ENCODE measurements at regions not wholly inside any gene's neighbourhood (a gene's known extent, or its start where the extent isn't known, plus 50 kb on each side); places are given as distances from the start of the nearest gene placed in this dataset.
"Not testable (repeated sequence)": the region's sequence is repeated elsewhere in the genome, so short reads cannot be mapped to it uniquely, and the experiment has no call there.

DNA sequence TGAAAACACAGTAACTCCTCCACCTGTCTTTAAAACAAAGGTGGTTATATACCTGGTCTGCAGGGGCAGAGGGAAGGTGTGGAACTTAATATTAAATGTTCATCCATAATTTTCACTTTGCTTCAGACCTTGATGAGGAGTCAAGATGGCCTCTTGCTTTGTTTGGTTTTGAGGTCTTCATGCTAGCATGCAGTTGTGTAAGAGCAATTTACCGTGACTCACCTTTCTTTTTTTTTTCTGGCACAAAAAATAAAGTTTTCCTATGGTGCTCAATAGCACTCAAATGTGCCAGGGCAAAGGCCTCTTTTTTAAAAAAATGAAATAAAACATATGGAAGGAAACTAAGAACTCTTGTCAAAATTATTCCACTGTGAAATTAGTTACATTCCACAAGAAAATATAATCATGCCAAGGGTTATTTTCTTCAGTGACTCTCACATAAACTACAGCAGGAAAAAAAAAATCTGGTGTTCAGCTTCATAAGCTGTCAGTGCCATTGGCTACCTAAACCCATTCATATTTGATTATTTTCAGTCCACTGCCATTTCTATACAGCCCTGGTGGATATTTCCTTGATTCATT, 128.2 kb downstream of the SLC7A11 start:
- peaks cover 15% of the 10 kb centered on the region for H3K4me1 ChIP-seq (ENCODE audit: control insufficient read depth, insufficient read depth, low read length, unreplicated experiment)
- peak overlapping the region; percentile 61 for H2AFZ ChIP-seq (ENCODE audit: low read length, unreplicated experiment)
- H3K27me3 ChIP-seq (ENCODE audit: insufficient read depth, low read length): no peaks in the 10 kb centered on the region
- H3K4me3 ChIP-seq (ENCODE audit: low read depth, low read length): no peak overlapping the region
- H3K36me3 ChIP-seq (ENCODE audit: insufficient read depth, low read length): no peaks in the 10 kb centered on the region
- H3K79me2 ChIP-seq (ENCODE audit: control insufficient read depth, insufficient read depth, low read length, unreplicated experiment): no peaks in the 10 kb centered on the region
- no peak overlapping the region for H3K27ac ChIP-seq (ENCODE audit: low read depth, low read length)

DNA sequence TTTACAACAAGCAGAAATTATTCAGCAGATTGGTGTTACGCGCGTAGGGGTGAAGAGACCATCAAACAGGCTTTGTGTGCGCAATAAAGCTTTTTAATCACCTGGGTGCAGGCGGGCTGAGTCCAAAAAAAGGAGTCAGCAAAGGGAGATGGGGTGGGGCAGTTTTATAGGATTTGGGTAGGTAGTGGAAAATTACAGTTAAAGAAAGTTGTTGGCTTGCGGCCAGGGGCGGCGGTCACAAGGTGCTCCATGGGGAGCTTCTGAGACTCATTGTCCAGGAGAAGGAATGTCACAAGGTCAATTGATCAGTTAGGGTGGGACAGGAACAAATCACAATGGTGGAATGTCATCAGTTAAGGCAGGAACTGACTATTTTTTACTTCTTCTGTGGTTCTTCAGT, 129.3 kb downstream of the SLC7A11 start:
- H3K36me3 ChIP-seq (ENCODE audit: insufficient read depth, low read length); H3K4me3 ChIP-seq (ENCODE audit: low read depth, low read length); H3K27me3 ChIP-seq (ENCODE audit: insufficient read depth, low read length); H2AFZ ChIP-seq (ENCODE audit: low read length, unreplicated experiment); H3K79me2 ChIP-seq (ENCODE audit: control insufficient read depth, insufficient read depth, low read length, unreplicated experiment); H3K27ac ChIP-seq (ENCODE audit: low read depth, low read length): not testable (repeated sequence)
- H3K4me1 ChIP-seq (ENCODE audit: control insufficient read depth, insufficient read depth, low read length, unreplicated experiment): peaks cover 15% of the 10 kb centered on the region

DNA sequence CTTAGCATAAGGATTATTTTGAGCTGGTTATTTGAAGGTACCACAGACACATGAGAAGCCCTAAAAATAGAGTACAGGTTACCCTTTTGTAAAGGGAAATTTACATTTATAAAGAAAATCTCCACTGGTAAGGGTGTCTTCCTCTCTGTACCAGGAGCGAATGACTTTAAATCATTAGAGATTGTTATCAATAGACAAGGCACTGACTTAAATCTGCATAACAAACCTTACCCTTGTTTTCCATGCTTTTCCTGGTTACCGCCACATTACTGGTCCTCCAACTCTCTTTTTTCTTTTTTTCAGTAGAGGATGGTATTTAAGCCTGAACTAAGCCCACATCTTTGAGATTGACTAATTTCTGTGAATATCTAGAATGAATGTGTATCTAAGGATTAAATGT, 129.8 kb downstream of the SLC7A11 start:
- Histone ChIP-seq H3K79me2 (ENCODE audit: control insufficient read depth, insufficient read depth, low read length, unreplicated experiment) (no peaks in the 10 kb centered on the region), H3K4me3 (ENCODE audit: low read depth, low read length) (no peak overlapping the region), H3K36me3 (ENCODE audit: insufficient read depth, low read length) (no peaks in the 10 kb centered on the region), H3K27ac (ENCODE audit: low read depth, low read length) (no peak overlapping the region), H2AFZ (ENCODE audit: low read length, unreplicated experiment) (no peak overlapping the region), H3K27me3 (ENCODE audit: insufficient read depth, low read length) (no peaks in the 10 kb centered on the region), H3K4me1 (ENCODE audit: control insufficient read depth, insufficient read depth, low read length, unreplicated experiment) (peaks cover 15% of the 10 kb centered on the region)

GRCh38 chr4:138111462-138112000, 130.6 kb downstream of the SLC7A11 start:
- H3K36me3 ChIP-seq (ENCODE audit: insufficient read depth, low read length): no peaks in the 10 kb centered on the region
- peak overlapping the region; percentile 32 for H3K27ac ChIP-seq (ENCODE audit: low read depth, low read length)
- H2AFZ ChIP-seq (ENCODE audit: low read length, unreplicated experiment): no peak overlapping the region
- no peaks in the 10 kb centered on the region for H3K27me3 ChIP-seq (ENCODE audit: insufficient read depth, low read length)
- no peaks in the 10 kb centered on the region for H3K79me2 ChIP-seq (ENCODE audit: control insufficient read depth, insufficient read depth, low read length, unreplicated experiment)
- H3K4me1 ChIP-seq (ENCODE audit: control insufficient read depth, insufficient read depth, low read length, unreplicated experiment): peaks cover 15% of the 10 kb centered on the region
- no peak overlapping the region for H3K4me3 ChIP-seq (ENCODE audit: low read depth, low read length)

DNA sequence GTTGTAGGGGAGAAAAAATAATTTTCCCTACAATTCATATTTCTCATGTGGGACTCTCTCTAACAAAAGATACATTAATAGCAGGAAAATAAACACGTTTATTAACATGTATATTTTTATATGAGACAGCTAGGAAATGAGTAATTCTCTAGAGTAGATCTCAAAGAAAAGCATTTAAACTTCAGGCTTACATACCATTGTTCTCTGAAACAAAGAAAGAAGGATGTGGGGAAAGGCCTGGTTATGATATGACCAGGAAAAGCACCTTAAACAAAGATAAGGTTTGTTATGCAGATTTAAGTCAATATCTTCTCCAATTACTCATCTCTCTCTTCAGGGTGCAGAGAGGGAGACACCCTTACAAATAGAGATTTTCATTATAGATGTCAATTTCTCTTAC, 131.3 kb downstream of the SLC7A11 start:
- peak overlapping the region; percentile 32 for H3K27ac ChIP-seq (ENCODE audit: low read depth, low read length)
- no peak overlapping the region for H2AFZ ChIP-seq (ENCODE audit: low read length, unreplicated experiment)
- H3K36me3 ChIP-seq (ENCODE audit: insufficient read depth, low read length): no peaks in the 10 kb centered on the region
- no peaks in the 10 kb centered on the region for H3K27me3 ChIP-seq (ENCODE audit: insufficient read depth, low read length)
- no peaks in the 10 kb centered on the region for H3K79me2 ChIP-seq (ENCODE audit: control insufficient read depth, insufficient read depth, low read length, unreplicated experiment)
- H3K4me1 ChIP-seq (ENCODE audit: control insufficient read depth, insufficient read depth, low read length, unreplicated experiment): peaks cover 15% of the 10 kb centered on the region
- no peak overlapping the region for H3K4me3 ChIP-seq (ENCODE audit: low read depth, low read length)

- Histone ChIP-seq H3K79me2 (ENCODE audit: control insufficient read depth, insufficient read depth, low read length, unreplicated experiment) (no peaks in the 10 kb centered on the region), H3K4me1 (ENCODE audit: control insufficient read depth, insufficient read depth, low read length, unreplicated experiment) (peaks cover 9% of the 10 kb centered on the region), H3K4me3 (ENCODE audit: low read depth, low read length) (no peak overlapping the region)
Observed at GRCh38 chr4:138107023-138107422, 135.1 kb downstream of the SLC7A11 start.

DNA sequence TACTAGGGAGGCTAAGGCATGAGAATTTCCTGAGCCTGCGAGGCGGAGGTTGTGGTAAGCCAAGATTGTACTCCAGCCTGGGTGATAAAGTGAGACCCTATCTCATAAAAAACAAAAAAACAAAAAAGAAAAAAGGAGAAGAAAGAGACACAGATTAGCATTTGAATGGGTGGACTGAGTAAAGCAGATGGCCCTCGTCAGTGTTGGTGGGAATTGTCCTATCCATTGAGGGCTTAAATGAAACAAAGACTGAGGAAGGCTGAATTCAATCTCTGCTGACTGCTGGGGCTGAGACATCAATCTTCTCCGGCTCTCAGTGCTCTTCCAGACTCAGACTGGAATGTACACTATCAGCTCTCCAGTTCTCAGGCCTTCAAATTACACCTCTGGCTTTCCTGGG, 136.8 kb downstream of the SLC7A11 start:
- Histone ChIP-seq H3K4me1 (ENCODE audit: control insufficient read depth, insufficient read depth, low read length, unreplicated experiment) (no peaks in the 10 kb centered on the region), H3K36me3 (ENCODE audit: insufficient read depth, low read length) (no peaks in the 10 kb centered on the region), H2AFZ (ENCODE audit: low read length, unreplicated experiment) (no peak overlapping the region), H3K79me2 (ENCODE audit: control insufficient read depth, insufficient read depth, low read length, unreplicated experiment) (no peaks in the 10 kb centered on the region), H3K27ac (ENCODE audit: low read depth, low read length) (no peak overlapping the region), H3K4me3 (ENCODE audit: low read depth, low read length) (no peak overlapping the region), H3K27me3 (ENCODE audit: insufficient read depth, low read length) (no peaks in the 10 kb centered on the region)

More at GRCh38 chr4:138107023-138107422, 135.1 kb downstream of the SLC7A11 start:
- no peak overlapping the region for H2AFZ ChIP-seq (ENCODE audit: low read length, unreplicated experiment)
- no peak overlapping the region for H3K27ac ChIP-seq (ENCODE audit: low read depth, low read length)
- no peaks in the 10 kb centered on the region for H3K27me3 ChIP-seq (ENCODE audit: insufficient read depth, low read length)
- H3K36me3 ChIP-seq (ENCODE audit: insufficient read depth, low read length): no peaks in the 10 kb centered on the region

GRCh38 chr4:138104284-138104680, 137.9 kb downstream of the SLC7A11 start:
- Histone ChIP-seq H2AFZ (ENCODE audit: low read length, unreplicated experiment) (peak overlapping the region; percentile 33), H3K4me3 (ENCODE audit: low read depth, low read length) (no peak overlapping the region), H3K4me1 (ENCODE audit: control insufficient read depth, insufficient read depth, low read length, unreplicated experiment) (no peaks in the 10 kb centered on the region), H3K36me3 (ENCODE audit: insufficient read depth, low read length) (no peaks in the 10 kb centered on the region), H3K79me2 (ENCODE audit: control insufficient read depth, insufficient read depth, low read length, unreplicated experiment) (no peaks in the 10 kb centered on the region), H3K27me3 (ENCODE audit: insufficient read depth, low read length) (no peaks in the 10 kb centered on the region), H3K27ac (ENCODE audit: low read depth, low read length) (no peak overlapping the region)

DNA sequence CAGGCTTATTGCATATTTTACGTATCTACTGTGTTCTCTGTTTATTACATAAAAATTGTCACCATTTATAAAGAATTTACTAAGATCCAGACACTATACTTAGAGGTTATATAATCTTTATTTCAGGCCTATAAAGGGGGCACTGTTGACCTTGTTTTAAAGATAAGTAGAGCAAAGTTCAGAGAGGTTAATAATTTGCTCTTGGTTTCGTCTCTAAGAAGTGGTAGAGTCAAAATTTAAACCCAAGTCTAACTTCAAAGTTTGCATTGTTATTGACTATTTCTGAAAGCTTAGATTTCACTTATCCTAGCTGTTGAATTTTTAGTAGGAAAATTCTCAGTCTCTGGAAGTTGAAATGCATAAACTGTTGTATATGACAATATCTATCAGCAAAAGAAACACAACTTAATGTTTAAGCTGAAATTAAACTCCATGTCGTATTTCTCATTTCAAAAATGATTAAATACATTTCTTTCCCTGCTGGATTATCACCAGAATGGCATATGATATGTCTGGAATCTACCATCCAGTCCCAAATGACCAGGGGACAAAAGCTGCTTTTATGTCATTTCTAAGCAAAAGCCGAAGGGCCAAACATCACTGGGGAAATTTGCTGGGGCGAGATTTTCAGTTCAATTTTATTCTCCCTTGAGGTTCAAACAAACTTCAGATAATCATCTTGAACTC, 138.4 kb downstream of the SLC7A11 start:
- H3K4me1 ChIP-seq (ENCODE audit: control insufficient read depth, insufficient read depth, low read length, unreplicated experiment): no peaks in the 10 kb centered on the region
- no peak overlapping the region for H3K27ac ChIP-seq (ENCODE audit: low read depth, low read length)
- H3K27me3 ChIP-seq (ENCODE audit: insufficient read depth, low read length): no peaks in the 10 kb centered on the region
- no peaks in the 10 kb centered on the region for H3K79me2 ChIP-seq (ENCODE audit: control insufficient read depth, insufficient read depth, low read length, unreplicated experiment)
- no peak overlapping the region for H2AFZ ChIP-seq (ENCODE audit: low read length, unreplicated experiment)
- no peaks in the 10 kb centered on the region for H3K36me3 ChIP-seq (ENCODE audit: insufficient read depth, low read length)
- H3K4me3 ChIP-seq (ENCODE audit: low read depth, low read length): no peak overlapping the region

GRCh38 chr4:138099385-138099784, 142.8 kb downstream of the SLC7A11 start:
- Histone ChIP-seq H3K27ac (ENCODE audit: low read depth, low read length) (no peak overlapping the region), H3K79me2 (ENCODE audit: control insufficient read depth, insufficient read depth, low read length, unreplicated experiment) (no peaks in the 10 kb centered on the region), H3K4me3 (ENCODE audit: low read depth, low read length) (no peak overlapping the region), H2AFZ (ENCODE audit: low read length, unreplicated experiment) (no peak overlapping the region), H3K4me1 (ENCODE audit: control insufficient read depth, insufficient read depth, low read length, unreplicated experiment) (no peaks in the 10 kb centered on the region), H3K36me3 (ENCODE audit: insufficient read depth, low read length) (no peaks in the 10 kb centered on the region), H3K27me3 (ENCODE audit: insufficient read depth, low read length) (no peaks in the 10 kb centered on the region)

All from ACC112 (cell line).